T-helper 17 cell (primary cell): ENCODE measurements at regions not wholly inside any gene's neighbourhood (a gene's known extent, or its start where the extent isn't known, plus 50 kb on each side); places are given as distances from the start of the nearest gene placed in this dataset.

Experiments used
- ATAC-seq: fragments of 150-1000 bp; cut with Tn5 transposase; 2 replicates; pipeline ENCODE4 v1.10.0; 2021; ENCODE audit warnings: mild to moderate bottlenecking, moderate library complexity
- DNase-seq, 3 donors: peaks; one replicate each; pipeline versions ENCODE4 v3.0.0 to v3.0.0-alpha.2; 2020 to 2021
- H3K9me3 ChIP-seq: one replicate; pipeline ENCODE4 v1.7.0; 2013; ENCODE audit warnings: low read length, mild to moderate bottlenecking; ENCODE audit not compliant: control insufficient read depth, poor library complexity, severe bottlenecking
- H3K27ac Mint-ChIP-seq: one replicate; pipeline ENCODE4 v1.8.0; 2022; ENCODE audit warnings: mild to moderate bottlenecking, moderate library complexity, mixed read lengths
- H3K27me3 Mint-ChIP-seq: one replicate; pipeline ENCODE4 v1.8.0; 2022; ENCODE audit warnings: mixed read lengths
- H3K36me3 Mint-ChIP-seq: one replicate; pipeline ENCODE4 v1.8.0; 2022; ENCODE audit warnings: low read depth, mixed read lengths
- H3K4me1 Mint-ChIP-seq: one replicate; pipeline ENCODE4 v1.8.0; 2022; ENCODE audit warnings: mild to moderate bottlenecking, mixed read lengths
- H3K4me3 Mint-ChIP-seq: one replicate; pipeline ENCODE4 v1.8.0; 2022; ENCODE audit warnings: mild to moderate bottlenecking, moderate library complexity, mixed read lengths

DNA sequence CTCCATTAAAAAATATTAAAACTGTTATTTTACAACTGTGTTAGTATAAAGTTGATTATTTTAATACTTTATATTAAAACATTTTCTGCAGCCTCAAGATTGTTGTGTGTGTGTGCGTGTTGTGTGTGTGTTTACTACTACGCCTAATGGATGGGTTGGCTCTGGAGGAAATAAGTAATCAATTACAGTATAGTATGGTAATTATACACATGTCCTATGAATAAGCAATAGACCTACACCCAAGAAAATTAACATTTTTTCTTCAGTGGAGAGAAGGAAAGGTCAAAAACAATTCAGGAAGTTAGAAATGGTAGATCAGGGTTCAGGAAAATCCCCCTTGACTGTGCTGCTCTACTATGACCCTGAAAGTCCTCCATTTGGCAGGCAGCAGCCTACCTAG, 65.7 kb upstream of the DYRK2 start:
- no peaks in the 10 kb centered on the region for H3K36me3 Mint-ChIP-seq
- ATAC-seq: no peak
- peaks cover 41% of the 10 kb centered on the region for H3K4me1 Mint-ChIP-seq
- no peaks in the 10 kb centered on the region for H3K27me3 Mint-ChIP-seq
- no peaks in the 10 kb centered on the region for H3K9me3 ChIP-seq
- H3K4me3 Mint-ChIP-seq: no peak overlapping the region
- H3K27ac Mint-ChIP-seq: no peak overlapping the region
- no peak for DNase-seq

- Mint-ChIP-seq H3K4me1 (peaks cover 25% of the 10 kb centered on the region), H3K27me3 (no peaks in the 10 kb centered on the region), H3K36me3 (no peaks in the 10 kb centered on the region), H3K4me3 (no peak overlapping the region), H3K27ac (no peak overlapping the region)
- no peak for ATAC-seq
- DNase-seq: no peak
- H3K9me3 ChIP-seq: no peaks in the 10 kb centered on the region
Measured at GRCh38 chr12:67586951-67587350, 61.6 kb upstream of the DYRK2 start.

DNA sequence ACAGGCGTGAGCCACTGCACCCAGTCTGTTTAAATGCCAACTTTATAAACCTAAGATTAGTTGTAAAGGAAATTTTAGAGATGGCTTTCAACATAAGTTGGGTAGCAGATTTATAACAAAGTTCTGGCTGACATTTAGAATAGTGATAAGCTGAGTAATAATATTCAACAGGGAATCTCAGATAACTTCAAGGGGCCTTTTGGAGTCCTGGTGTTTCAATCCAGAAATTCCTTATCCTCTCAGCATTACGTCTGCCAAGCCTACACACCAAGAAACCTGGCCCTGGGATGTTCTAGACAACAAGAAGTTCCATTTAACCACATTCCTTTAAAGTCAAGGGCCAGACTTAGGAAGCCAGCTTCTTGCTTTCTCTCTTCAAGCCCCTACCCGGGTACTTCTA, 59.5 kb upstream of the DYRK2 start:
- H3K9me3 ChIP-seq: no peaks in the 10 kb centered on the region
- H3K4me1 Mint-ChIP-seq: peaks cover 36% of the 10 kb centered on the region
- no peak for ATAC-seq
- H3K27me3 Mint-ChIP-seq: no peaks in the 10 kb centered on the region
- no peak for DNase-seq
- H3K36me3 Mint-ChIP-seq: no peaks in the 10 kb centered on the region
- peak overlapping the region; percentile 54 for H3K27ac Mint-ChIP-seq
- no peak overlapping the region for H3K4me3 Mint-ChIP-seq

DNA sequence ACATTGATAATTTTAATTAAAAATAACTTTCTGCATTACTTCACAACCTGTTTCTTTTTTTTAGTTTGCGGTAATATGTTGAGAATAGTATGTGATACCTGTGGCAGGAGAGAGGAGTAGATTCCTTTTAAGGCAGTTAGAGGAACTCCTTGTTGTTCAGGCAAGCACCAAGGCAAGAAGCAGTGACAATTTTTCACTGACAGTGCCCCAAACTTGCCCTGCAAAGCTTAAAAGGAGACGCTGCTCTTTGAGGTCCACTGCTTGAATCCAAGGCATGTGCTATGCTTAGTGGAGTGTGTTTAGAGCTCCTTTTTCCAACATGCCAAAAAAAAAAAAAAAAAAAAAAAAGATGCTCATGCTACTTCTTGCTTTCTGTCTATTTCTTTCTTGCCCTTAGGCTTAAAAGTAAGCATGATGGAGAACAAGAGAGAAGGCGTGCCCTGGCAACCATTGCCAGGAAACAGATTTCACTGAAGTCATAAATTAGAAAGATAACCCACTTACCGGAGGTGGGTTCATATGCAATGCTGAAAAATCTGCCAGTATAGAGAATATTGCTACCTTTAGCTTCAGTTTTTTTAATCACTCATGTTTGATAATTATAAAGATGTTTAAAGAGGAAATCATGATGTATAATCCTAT, 58.3 kb upstream of the DYRK2 start:
- H3K36me3 Mint-ChIP-seq: no peaks in the 10 kb centered on the region
- H3K9me3 ChIP-seq: no peaks in the 10 kb centered on the region
- H3K27ac Mint-ChIP-seq: peak overlapping the region; percentile 46
- ATAC-seq (peak; percentile 88), DNase-seq (peak in 1 of 3 donors; percentile 10)
- H3K4me3 Mint-ChIP-seq: peak overlapping the region; percentile 63
- no peaks in the 10 kb centered on the region for H3K27me3 Mint-ChIP-seq
- H3K4me1 Mint-ChIP-seq: peaks cover 31% of the 10 kb centered on the region

- Mint-ChIP-seq H3K36me3 (no peaks in the 10 kb centered on the region), H3K4me3 (peak overlapping the region; percentile 46), H3K4me1 (peaks cover 26% of the 10 kb centered on the region), H3K27me3 (no peaks in the 10 kb centered on the region), H3K27ac (peak overlapping the region; percentile 46)
- no peak for DNase-seq
- ATAC-seq: peak; percentile 61
- H3K9me3 ChIP-seq: no peaks in the 10 kb centered on the region
Measured at GRCh38 chr12:67592228-67593011, 56.1 kb upstream of the DYRK2 start.

GRCh38 chr12:67593041-67593440, 55.5 kb upstream of the DYRK2 start:
- Mint-ChIP-seq H3K4me3 (peak overlapping the region; percentile 36), H3K36me3 (no peaks in the 10 kb centered on the region), H3K4me1 (peaks cover 25% of the 10 kb centered on the region), H3K27ac (peak overlapping the region; percentile 46), H3K27me3 (no peaks in the 10 kb centered on the region)
- H3K9me3 ChIP-seq: no peaks in the 10 kb centered on the region
- DNase-seq: no peak
- no peak for ATAC-seq

- DNase-seq (no peak), ATAC-seq (no peak)
- no peaks in the 10 kb centered on the region for H3K27me3 Mint-ChIP-seq
- H3K27ac Mint-ChIP-seq: peak overlapping the region; percentile 46
- peak overlapping the region; percentile 36 for H3K4me3 Mint-ChIP-seq
- no peaks in the 10 kb centered on the region for H3K9me3 ChIP-seq
- H3K4me1 Mint-ChIP-seq: peaks cover 25% of the 10 kb centered on the region
- peaks cover 2% of the 10 kb centered on the region for H3K36me3 Mint-ChIP-seq
Measured at GRCh38 chr12:67593461-67594330, 54.8 kb upstream of the DYRK2 start.

DNA sequence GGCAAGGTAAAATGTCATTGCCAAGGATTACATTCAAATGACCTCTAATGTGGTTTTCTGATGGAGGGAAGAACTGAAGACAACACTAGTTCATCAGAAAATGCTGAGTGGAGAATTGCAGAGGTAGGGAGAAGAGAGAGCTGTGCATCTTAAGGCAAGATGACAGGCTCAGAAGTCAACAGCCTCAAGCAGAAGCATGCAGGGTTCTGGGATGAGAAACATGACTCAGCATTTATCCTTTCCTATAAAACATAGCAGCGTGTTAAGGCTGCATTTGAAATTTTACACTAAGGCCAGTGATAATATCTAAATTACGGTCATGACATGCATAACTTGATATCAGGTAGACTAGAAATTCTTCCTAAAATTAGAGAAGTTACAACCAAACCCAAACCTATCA, 53.7 kb upstream of the DYRK2 start:
- Mint-ChIP-seq H3K27me3 (no peaks in the 10 kb centered on the region), H3K4me1 (peaks cover 21% of the 10 kb centered on the region), H3K4me3 (no peak overlapping the region), H3K36me3 (peaks cover 2% of the 10 kb centered on the region), H3K27ac (no peak overlapping the region)
- no peak for ATAC-seq
- no peaks in the 10 kb centered on the region for H3K9me3 ChIP-seq
- DNase-seq: no peak

- DNase-seq (no peak), ATAC-seq (no peak)
- no peak overlapping the region for H3K27ac Mint-ChIP-seq
- H3K4me1 Mint-ChIP-seq: peaks cover 18% of the 10 kb centered on the region
- H3K27me3 Mint-ChIP-seq: no peaks in the 10 kb centered on the region
- no peaks in the 10 kb centered on the region for H3K9me3 ChIP-seq
- peaks cover 2% of the 10 kb centered on the region for H3K36me3 Mint-ChIP-seq
- H3K4me3 Mint-ChIP-seq: no peak overlapping the region
Measured at GRCh38 chr12:67595365-67595764, 53.2 kb upstream of the DYRK2 start.

GRCh38 chr12:67598598-67598997, 49.9 kb upstream of the DYRK2 start:
- Mint-ChIP-seq H3K36me3 (peaks cover 2% of the 10 kb centered on the region), H3K4me1 (peaks cover 9% of the 10 kb centered on the region), H3K27ac (no peak overlapping the region), H3K4me3 (no peak overlapping the region), H3K27me3 (no peaks in the 10 kb centered on the region)
- H3K9me3 ChIP-seq: no peaks in the 10 kb centered on the region
- no peak for DNase-seq
- no peak for ATAC-seq
